ENCODE measurements at regions not wholly inside any gene's neighbourhood (a gene's known extent, or its start where the extent isn't known, plus 50 kb on each side); places are given as distances from the start of the nearest gene placed in this dataset.

- TF ChIP-seq EZH2phosphoT487 (IDR thresholded peaks at IDR 0.05) = no peak
- no peak for TF ChIP-seq EZH2 (IDR thresholded peaks at IDR 0.05)
- TF ChIP-seq CTCF (IDR thresholded peaks at IDR 0.05) = no peak
- Histone ChIP-seq H3K4me2 (no peak overlapping the region), H3K27ac (no peak overlapping the region), H3K4me1 (no peaks in the 10 kb centered on the region), H3K9ac (no peak overlapping the region), H3K27me3 (no peaks in the 10 kb centered on the region), H3K9me3 (ENCODE audit: low read depth) (no peaks in the 10 kb centered on the region), H3K79me2 (ENCODE audit: low read depth) (no peaks in the 10 kb centered on the region), H2AFZ (replicated peaks) (no peak overlapping the region), H4K20me1 (ENCODE audit: low read depth) (no peaks in the 10 kb centered on the region), H3K4me3 (no peak overlapping the region), H3F3A (ENCODE audit: low read depth) (peaks cover 3% of the 10 kb centered on the region), H3K36me3 (no peaks in the 10 kb centered on the region)
- Mint-ChIP-seq H3K4me1 (peaks cover 9% of the 10 kb centered on the region), H3K27ac (no peak overlapping the region), H3K36me3 (no peaks in the 10 kb centered on the region), H3K27me3 (ENCODE audit: insufficient read depth, low read depth) (peaks cover 12% of the 10 kb centered on the region), H3K4me3 (no peak overlapping the region), H3K9me3 (no peaks in the 10 kb centered on the region)
- no peak for DNase-seq (ENCODE audit: low spot score)
Measured at GRCh38 chrX:455199-455598, 68.5 kb upstream of the PPP2R3B start.

DNA sequence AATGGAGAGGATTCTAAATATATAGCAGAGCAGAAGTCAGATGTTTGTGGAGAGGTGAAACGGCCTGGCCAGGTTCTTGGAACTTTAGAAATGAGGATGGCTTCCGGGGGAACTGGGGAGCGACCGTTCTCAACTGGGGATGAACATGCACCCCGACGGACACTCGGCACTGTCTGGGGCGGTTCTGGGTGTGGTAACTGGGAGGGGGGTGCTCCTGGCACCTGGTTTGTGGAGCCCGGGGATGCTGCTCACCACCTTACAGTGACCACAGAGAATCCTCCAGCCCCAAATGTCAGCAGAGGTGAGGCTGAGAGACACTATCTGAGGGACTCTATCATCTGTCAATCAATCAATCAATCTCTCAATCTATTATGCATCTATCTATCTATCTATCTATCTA lies 69.0 kb upstream of the PPP2R3B start:
- Histone ChIP-seq H3K9me3 (ENCODE audit: low read depth) (no peaks in the 10 kb centered on the region), H3K4me3 (no peak overlapping the region), H3K79me2 (ENCODE audit: low read depth) (no peaks in the 10 kb centered on the region), H2AFZ (replicated peaks) (no peak overlapping the region), H3K27ac (no peak overlapping the region), H3K4me2 (no peak overlapping the region), H4K20me1 (ENCODE audit: low read depth) (no peaks in the 10 kb centered on the region), H3K27me3 (no peaks in the 10 kb centered on the region), H3K4me1 (no peaks in the 10 kb centered on the region), H3K9ac (no peak overlapping the region), H3F3A (ENCODE audit: low read depth) (peaks cover 3% of the 10 kb centered on the region), H3K36me3 (no peaks in the 10 kb centered on the region)
- H3K9me3 Mint-ChIP-seq = no peaks in the 10 kb centered on the region
- H3K27me3 Mint-ChIP-seq (ENCODE audit: insufficient read depth, low read depth) = peaks cover 12% of the 10 kb centered on the region
- no peak for DNase-seq (ENCODE audit: low spot score)
- no peak overlapping the region for H3K4me3 Mint-ChIP-seq
- H3K4me1 Mint-ChIP-seq = peaks cover 14% of the 10 kb centered on the region
- no peak overlapping the region for H3K27ac Mint-ChIP-seq
- no peaks in the 10 kb centered on the region for H3K36me3 Mint-ChIP-seq
- TF ChIP-seq CTCF (IDR thresholded peaks at IDR 0.05) (no peak), EZH2 (IDR thresholded peaks at IDR 0.05) (no peak), EZH2phosphoT487 (IDR thresholded peaks at IDR 0.05) (no peak)

- TF ChIP-seq EZH2 (IDR thresholded peaks at IDR 0.05) (no peak), CTCF (IDR thresholded peaks at IDR 0.05) (no peak), EZH2phosphoT487 (IDR thresholded peaks at IDR 0.05) (no peak)
Measured at GRCh38 chrX:456146-456545, 69.4 kb upstream of the PPP2R3B start.

More at GRCh38 chrX:456146-456545, 69.4 kb upstream of the PPP2R3B start:
- Histone ChIP-seq H4K20me1 (ENCODE audit: low read depth) (no peaks in the 10 kb centered on the region), H3K79me2 (ENCODE audit: low read depth) (no peaks in the 10 kb centered on the region), H3F3A (ENCODE audit: low read depth) (peaks cover 3% of the 10 kb centered on the region), H3K4me1 (no peaks in the 10 kb centered on the region), H3K27me3 (no peaks in the 10 kb centered on the region), H3K36me3 (no peaks in the 10 kb centered on the region), H3K27ac (no peak overlapping the region), H3K4me2 (no peak overlapping the region), H3K9me3 (ENCODE audit: low read depth) (no peaks in the 10 kb centered on the region), H2AFZ (replicated peaks) (no peak overlapping the region), H3K9ac (no peak overlapping the region), H3K4me3 (no peak overlapping the region)
- Mint-ChIP-seq H3K9me3 (no peaks in the 10 kb centered on the region), H3K4me3 (no peak overlapping the region), H3K27ac (no peak overlapping the region), H3K4me1 (peaks cover 15% of the 10 kb centered on the region), H3K27me3 (ENCODE audit: insufficient read depth, low read depth) (peaks cover 14% of the 10 kb centered on the region), H3K36me3 (no peaks in the 10 kb centered on the region)
- DNase-seq (ENCODE audit: low spot score) = no peak

All from neural progenitor cell (in vitro differentiated cells).